ENCODE measurements at regions not wholly inside any gene's neighbourhood (a gene's known extent, or its start where the extent isn't known, plus 50 kb on each side); places are given as distances from the start of the nearest gene placed in this dataset.

DNA sequence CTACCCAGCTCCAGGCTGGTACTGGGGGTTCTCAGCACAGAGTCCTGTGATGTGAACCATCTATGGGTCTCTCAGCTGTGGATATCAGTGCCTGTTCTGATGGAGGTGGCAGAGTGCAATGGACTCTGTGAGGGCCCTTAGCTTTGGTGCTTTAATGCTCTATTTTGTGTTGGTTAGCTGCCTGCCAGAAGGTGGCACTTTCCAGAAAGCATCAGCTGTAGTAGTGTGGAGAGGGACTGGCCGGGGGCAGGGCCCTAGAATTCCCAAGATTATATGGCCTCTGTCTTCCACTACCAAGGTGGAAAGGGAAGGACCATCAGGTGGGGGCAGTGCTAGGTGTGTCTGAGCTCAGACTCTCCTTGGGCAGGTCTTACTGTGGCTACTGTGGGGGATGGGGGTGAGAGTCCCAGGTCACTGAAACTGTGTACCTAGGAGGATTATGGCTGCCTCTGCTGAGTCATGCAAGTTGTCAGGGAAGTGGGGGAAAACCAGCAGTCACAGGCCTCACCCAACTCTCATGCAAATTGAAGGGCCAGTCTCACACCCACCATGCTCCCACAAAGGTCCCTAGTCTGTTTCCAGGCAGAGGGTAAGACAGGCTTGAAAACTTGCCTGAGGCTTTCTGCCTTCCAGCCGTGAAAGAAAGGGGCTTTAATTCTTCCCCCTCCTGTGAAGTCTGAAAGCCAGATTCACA lies 878.1 kb downstream of the C12orf50 start:
- no peak overlapping the region for H3K27ac Mint-ChIP-seq
- no peaks in the 10 kb centered on the region for H3K4me1 Mint-ChIP-seq (ENCODE audit: low read depth in 2 of 2)
- no peak for ATAC-seq
- peaks cover 14% of the 10 kb centered on the region for H3K36me3 Mint-ChIP-seq
- no peak overlapping the region for H3K4me3 Mint-ChIP-seq
- H3K27me3 Mint-ChIP-seq = no peaks in the 10 kb centered on the region
- DNase-seq (ENCODE audit: low spot score) = no peak
- H3K9me3 Mint-ChIP-seq = peaks cover 39% of the 10 kb centered on the region

DNA sequence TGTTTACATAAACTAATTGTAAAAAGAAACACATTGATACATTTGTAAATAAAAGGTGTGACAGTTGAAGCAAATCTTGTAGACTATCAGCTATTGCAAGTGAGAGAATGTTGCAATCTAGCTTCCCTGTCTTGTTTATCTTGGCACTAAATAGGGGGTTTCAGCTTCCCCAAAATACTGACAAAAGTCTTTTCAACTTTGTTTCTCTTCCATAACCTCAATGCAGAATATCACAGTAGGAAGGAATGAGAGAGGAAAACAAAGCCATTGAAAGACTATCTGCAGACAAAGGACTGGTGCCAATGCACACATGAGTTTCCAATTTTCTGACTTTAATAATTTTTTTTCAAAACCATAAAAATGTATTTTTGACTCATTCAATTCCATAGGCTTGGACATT lies 886.2 kb upstream of the MGAT4C start:
- H3K36me3 Mint-ChIP-seq = no peaks in the 10 kb centered on the region

DNA sequence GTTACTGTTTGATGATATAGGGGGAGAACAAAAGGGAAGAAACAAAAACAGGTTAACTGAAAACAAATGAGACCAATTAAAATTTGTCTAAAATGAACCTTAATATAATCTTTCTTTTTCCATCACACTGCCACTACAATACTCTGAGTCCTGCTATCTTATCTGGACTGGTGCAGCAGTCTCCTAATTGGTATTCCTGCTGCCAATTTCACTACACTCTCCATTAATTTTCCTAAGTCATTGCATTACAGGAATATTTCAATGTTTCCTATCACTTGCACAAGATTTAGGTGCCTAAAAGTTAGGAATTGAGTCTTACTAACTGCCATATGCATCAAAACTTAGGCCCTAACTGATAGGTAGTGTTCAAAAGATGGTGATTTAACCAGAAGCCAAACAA lies 884.9 kb upstream of the MGAT4C start:
- ATAC-seq (no peak), DNase-seq (ENCODE audit: low spot score) (no peak)
- Mint-ChIP-seq H3K36me3 (no peaks in the 10 kb centered on the region), H3K9me3 (peaks cover 6% of the 10 kb centered on the region), H3K27ac (no peak overlapping the region), H3K4me1 (ENCODE audit: low read depth in 2 of 2) (no peaks in the 10 kb centered on the region), H3K4me3 (no peak overlapping the region), H3K27me3 (no peaks in the 10 kb centered on the region)

More for the DNA sequence above, 886.2 kb upstream of the MGAT4C start:
- Mint-ChIP-seq H3K4me1 (ENCODE audit: low read depth in 2 of 2) (no peaks in the 10 kb centered on the region), H3K27me3 (no peaks in the 10 kb centered on the region), H3K4me3 (no peak overlapping the region), H3K27ac (no peak overlapping the region), H3K9me3 (peaks cover 16% of the 10 kb centered on the region)
- ATAC-seq = no peak
- DNase-seq (ENCODE audit: low spot score) = no peak

DNA sequence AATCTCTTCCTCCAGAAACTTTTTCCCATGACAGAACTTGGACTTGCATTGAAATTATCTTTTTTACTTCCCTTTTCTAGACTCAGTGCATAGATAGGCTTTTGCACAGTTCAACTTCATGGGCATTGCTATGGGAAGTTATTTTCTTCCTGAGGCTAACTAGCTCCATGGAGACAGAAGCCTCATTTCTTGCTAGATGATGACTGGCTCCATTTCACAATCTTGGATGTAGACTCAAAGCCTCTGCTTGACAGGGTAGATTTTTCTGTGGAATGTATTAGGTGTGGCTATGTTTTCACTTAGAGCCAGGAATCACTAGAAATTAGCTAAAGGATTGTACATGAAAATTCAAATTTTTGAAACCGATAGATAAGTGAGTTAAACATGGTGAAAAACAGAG lies 884.1 kb upstream of the MGAT4C start:
- no peak overlapping the region for H3K27ac Mint-ChIP-seq
- no peaks in the 10 kb centered on the region for H3K36me3 Mint-ChIP-seq
- no peak for ATAC-seq
- no peak for DNase-seq (ENCODE audit: low spot score)
- peaks cover 6% of the 10 kb centered on the region for H3K9me3 Mint-ChIP-seq
- H3K4me3 Mint-ChIP-seq = no peak overlapping the region
- no peaks in the 10 kb centered on the region for H3K4me1 Mint-ChIP-seq (ENCODE audit: low read depth in 2 of 2)
- H3K27me3 Mint-ChIP-seq = no peaks in the 10 kb centered on the region

DNA sequence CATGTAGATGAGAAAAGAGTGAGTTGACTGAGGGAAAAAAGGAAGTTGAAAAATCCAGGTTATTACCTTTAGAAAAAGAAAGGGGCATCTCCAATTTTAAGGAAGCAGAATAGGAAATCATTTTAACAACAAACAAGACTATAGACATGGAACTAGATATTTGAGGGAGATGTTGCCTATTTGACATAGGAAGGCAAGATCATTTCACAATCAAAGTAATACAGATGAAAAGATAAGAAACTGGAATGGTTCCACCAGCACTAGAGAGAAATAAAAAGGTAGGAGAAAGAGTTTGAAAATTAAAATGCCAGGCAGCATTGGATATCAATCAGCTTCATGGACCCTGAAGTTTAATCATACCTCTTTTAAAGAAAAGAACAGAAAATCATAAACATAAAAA lies 881.0 kb upstream of the MGAT4C start:
- no peak overlapping the region for H3K27ac Mint-ChIP-seq
- no peaks in the 10 kb centered on the region for H3K27me3 Mint-ChIP-seq
- ATAC-seq = no peak
- no peaks in the 10 kb centered on the region for H3K4me1 Mint-ChIP-seq (ENCODE audit: low read depth in 2 of 2)
- H3K36me3 Mint-ChIP-seq = no peaks in the 10 kb centered on the region
- DNase-seq (ENCODE audit: low spot score) = no peak
- H3K9me3 Mint-ChIP-seq = peaks cover 10% of the 10 kb centered on the region
- no peak overlapping the region for H3K4me3 Mint-ChIP-seq

DNA sequence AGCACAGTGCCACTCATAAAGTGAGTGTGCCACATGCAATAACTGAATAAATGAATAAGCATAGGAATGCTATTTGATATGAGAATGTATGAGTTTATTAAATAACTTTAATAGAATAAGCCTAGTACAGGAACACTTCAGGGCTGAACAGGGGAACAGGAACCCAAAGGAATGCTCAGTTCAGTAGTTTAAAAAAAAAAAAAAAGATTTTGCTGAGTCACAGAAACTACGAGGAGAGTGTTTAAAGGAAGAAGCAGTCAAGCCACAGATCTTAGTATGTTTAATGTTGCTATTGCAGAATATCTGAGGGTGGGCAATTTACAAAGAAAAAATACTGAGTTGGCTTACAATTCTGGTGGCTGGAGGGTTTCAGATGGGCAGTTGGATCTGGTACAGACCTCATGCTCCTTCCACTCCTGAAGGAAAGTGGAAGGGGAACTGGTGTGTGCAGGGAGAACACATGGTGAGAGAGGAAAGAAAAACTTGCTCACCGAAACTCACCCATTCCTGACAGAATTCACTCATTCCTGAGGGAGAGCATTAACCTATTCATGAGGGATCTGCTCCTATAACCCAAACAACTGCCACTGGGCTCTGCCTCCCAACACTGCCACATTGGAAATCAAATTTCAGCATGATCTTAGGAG lies 880.3 kb upstream of the MGAT4C start:
- no peak overlapping the region for H3K4me3 Mint-ChIP-seq
- no peak for DNase-seq (ENCODE audit: low spot score)
- ATAC-seq = no peak
- peaks cover 10% of the 10 kb centered on the region for H3K9me3 Mint-ChIP-seq
- no peaks in the 10 kb centered on the region for H3K36me3 Mint-ChIP-seq
- no peak overlapping the region for H3K27ac Mint-ChIP-seq
- H3K27me3 Mint-ChIP-seq = no peaks in the 10 kb centered on the region
- no peaks in the 10 kb centered on the region for H3K4me1 Mint-ChIP-seq (ENCODE audit: low read depth in 2 of 2)

DNA sequence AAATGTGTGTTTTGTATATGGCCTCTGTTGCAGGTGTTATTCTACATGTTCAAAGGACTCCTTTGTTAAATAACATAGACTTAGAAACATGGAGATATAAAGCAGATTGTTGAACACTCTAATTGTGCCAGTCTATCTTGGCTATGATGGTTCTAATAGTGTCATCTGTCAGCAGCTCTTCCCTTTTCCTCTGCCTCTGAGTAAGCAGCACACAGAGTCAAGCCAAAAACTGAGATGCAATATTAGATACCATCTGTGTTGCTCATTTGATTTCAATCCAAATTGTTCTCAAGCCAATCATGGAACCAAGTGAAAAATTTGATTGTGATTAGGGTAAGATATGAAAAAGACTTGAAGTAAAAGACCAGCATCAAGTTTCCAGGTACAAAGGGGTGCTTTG lies 871.1 kb upstream of the MGAT4C start:
- no peaks in the 10 kb centered on the region for H3K4me1 Mint-ChIP-seq (ENCODE audit: low read depth in 2 of 2)
- H3K4me3 Mint-ChIP-seq = no peak overlapping the region
- H3K36me3 Mint-ChIP-seq = no peaks in the 10 kb centered on the region
- H3K9me3 Mint-ChIP-seq = peaks cover 17% of the 10 kb centered on the region
- H3K27ac Mint-ChIP-seq = no peak overlapping the region
- H3K27me3 Mint-ChIP-seq = no peaks in the 10 kb centered on the region
- ATAC-seq (no peak), DNase-seq (ENCODE audit: low spot score) (no peak)

DNA sequence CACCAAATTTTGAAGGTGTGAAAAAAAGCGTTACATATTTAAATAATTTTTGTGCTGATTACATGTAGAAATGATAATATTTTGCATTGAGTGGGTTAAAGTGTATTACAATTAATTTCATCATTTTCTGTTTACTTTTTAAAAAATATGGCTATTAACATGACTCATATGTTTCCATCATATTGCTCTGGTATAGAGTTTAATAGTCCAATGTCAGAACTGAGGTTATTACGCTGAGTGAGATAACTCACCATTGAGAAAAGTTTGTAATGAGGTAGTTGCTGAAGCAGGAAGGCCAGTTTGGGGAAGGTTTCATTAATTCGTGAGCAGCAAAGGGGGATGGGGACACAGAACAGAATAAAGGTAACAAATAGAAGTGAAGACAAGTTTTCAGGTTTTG lies 865.7 kb upstream of the MGAT4C start:
- Mint-ChIP-seq H3K27me3 (no peaks in the 10 kb centered on the region), H3K9me3 (peaks cover 29% of the 10 kb centered on the region), H3K27ac (no peak overlapping the region), H3K36me3 (no peaks in the 10 kb centered on the region), H3K4me1 (ENCODE audit: low read depth in 2 of 2) (no peaks in the 10 kb centered on the region), H3K4me3 (no peak overlapping the region)
- ATAC-seq (no peak), DNase-seq (ENCODE audit: low spot score) (no peak)

DNA sequence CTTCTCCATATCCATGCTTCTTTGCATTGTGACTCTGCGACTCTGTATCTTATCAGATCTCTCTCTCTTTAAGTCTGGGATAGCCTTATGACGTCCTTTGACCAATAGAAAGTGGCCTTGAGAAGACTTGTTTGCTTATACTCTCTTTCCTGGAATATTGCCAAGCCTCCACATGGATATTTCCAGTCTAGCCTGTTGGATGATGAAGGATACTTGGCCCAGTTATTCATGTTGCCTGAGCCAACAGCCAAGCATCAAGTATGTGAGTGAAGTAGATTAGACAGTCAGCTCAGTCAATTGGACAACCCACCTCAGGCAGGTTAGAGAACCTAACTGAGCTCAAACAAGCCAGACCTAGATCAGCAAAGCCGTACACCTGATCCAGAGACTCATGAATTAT lies 864.2 kb upstream of the MGAT4C start:
- Mint-ChIP-seq H3K27me3 (no peaks in the 10 kb centered on the region), H3K4me3 (no peak overlapping the region), H3K36me3 (no peaks in the 10 kb centered on the region), H3K27ac (no peak overlapping the region), H3K4me1 (ENCODE audit: low read depth in 2 of 2) (no peaks in the 10 kb centered on the region), H3K9me3 (peaks cover 28% of the 10 kb centered on the region)
- no peak for ATAC-seq
- DNase-seq (ENCODE audit: low spot score) = no peak

DNA sequence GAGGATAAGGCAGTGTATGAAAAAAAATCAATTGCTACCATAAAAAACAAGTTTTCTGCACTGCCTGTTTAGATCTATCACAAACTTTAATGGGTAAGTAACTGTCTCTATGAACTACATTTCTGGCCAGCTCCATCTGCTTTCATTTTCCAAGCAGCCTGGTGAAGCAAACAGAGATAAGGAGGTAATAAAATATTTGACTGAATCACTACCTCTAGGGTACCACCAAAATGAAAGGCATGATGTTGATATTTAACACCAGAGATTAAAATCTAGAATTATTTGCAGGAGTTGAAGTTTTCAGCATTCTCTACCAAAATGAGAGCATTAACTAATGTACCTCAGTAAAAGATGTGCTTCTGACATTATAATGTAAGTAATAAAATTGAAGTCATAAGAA lies 863.5 kb upstream of the MGAT4C start:
- Mint-ChIP-seq H3K4me3 (no peak overlapping the region), H3K4me1 (ENCODE audit: low read depth in 2 of 2) (no peaks in the 10 kb centered on the region), H3K27me3 (no peaks in the 10 kb centered on the region), H3K27ac (no peak overlapping the region), H3K36me3 (no peaks in the 10 kb centered on the region), H3K9me3 (peaks cover 23% of the 10 kb centered on the region)
- DNase-seq (ENCODE audit: low spot score) = no peak
- no peak for ATAC-seq

DNA sequence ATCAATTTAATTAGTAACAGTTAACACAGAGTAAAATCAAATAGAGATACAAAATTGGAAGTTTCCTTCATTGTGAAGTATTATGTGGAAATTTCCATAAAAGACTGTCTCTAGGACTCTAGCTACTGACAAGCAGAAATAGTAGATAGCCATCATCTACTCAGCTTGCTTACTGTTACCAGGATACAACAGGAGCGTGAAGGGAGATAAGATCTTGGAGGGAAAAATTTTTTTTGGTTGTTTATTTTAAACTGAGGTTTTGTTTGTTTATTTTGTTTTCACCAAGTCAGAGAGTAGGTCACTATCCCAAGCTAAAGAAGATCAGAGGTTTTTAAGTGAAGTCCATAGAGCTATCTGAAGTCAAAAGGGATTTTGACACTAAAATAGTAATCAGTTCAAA lies 861.3 kb upstream of the MGAT4C start:
- Mint-ChIP-seq H3K4me3 (no peak overlapping the region), H3K36me3 (no peaks in the 10 kb centered on the region), H3K9me3 (peaks cover 19% of the 10 kb centered on the region), H3K27ac (no peak overlapping the region), H3K27me3 (no peaks in the 10 kb centered on the region), H3K4me1 (ENCODE audit: low read depth in 2 of 2) (no peaks in the 10 kb centered on the region)
- ATAC-seq (no peak), DNase-seq (ENCODE audit: low spot score) (no peak)

DNA sequence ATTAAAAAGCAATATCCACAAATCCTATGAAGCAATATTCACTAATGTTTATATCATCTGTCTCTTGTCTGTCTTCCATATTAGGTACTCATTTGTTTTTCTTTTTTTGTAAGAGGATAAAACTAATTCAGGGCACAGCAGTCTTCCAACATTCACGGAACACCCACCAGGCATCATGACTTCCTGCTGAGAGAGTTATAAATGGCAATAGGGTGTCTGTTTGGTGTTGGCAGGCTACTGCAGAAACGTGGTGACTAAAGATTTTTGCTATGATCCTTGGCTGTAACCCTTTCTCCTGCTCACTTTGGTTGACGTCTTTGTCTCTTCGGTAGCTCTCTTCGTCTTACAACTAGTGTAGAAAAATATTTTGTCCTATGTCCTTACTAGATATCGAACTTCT lies 860.6 kb upstream of the MGAT4C start:
- Mint-ChIP-seq H3K4me1 (ENCODE audit: low read depth in 2 of 2) (no peaks in the 10 kb centered on the region), H3K9me3 (peaks cover 12% of the 10 kb centered on the region), H3K4me3 (no peak overlapping the region), H3K36me3 (no peaks in the 10 kb centered on the region), H3K27me3 (no peaks in the 10 kb centered on the region), H3K27ac (no peak overlapping the region)
- DNase-seq (ENCODE audit: low spot score) (no peak), ATAC-seq (no peak)

DNA sequence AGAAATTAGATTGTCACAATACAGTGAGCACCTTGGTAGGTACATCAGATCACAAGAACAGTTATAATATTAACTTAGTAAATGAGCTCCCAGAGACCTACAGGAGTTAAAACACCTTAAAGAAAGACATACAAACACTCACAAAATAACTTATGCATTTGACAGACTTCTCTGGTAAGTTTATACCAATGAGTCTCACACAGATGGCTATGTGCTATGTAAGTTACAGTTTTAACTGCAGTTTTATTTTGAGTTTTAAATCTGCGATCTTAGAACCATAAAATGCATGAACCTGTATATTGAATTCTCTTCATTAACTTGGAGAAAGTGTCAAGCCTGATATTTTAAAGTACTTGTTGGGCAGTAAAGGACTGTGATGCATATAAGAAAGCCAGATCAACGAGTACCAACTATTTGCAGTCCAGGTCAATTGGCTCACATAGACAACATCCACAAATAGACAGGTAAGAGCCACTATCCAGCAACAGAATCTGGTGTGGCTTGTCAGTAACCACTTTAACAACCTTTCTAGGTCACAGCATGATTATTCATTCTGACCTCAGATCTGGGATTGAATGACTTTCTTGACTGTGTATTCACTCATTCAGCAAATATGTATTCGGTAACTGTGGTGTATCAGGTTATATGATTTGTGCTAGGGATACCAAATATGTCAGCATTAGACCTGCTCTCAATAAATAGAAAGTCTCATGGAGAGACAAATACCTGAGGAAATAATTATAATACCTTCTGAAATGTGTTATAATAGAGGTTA lies 856.6 kb upstream of the MGAT4C start:
- H3K27ac Mint-ChIP-seq = no peak overlapping the region
- no peak overlapping the region for H3K4me3 Mint-ChIP-seq
- no peaks in the 10 kb centered on the region for H3K27me3 Mint-ChIP-seq
- H3K9me3 Mint-ChIP-seq = peaks cover 15% of the 10 kb centered on the region
- no peaks in the 10 kb centered on the region for H3K4me1 Mint-ChIP-seq (ENCODE audit: low read depth in 2 of 2)
- no peak for DNase-seq (ENCODE audit: low spot score)
- ATAC-seq = no peak
- H3K36me3 Mint-ChIP-seq = no peaks in the 10 kb centered on the region

DNA sequence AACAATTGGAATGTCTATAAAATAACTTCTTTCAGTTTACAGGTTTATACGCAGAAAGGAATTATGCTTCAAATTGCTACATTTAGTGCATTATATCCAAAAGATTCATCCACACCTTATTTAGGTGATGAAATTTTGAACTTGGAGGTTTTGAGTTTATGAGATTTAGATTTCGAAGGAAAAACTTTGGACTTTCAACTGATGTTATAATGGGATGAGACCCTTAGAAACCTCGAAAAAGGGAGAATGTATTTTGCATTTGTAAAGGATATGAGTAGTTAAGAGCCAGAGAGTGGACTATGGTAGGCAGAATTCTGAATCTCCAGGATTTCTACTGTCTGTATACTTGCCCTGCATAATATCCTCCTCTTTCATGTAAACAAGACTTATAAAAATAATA lies 851.6 kb upstream of the MGAT4C start:
- Mint-ChIP-seq H3K9me3 (peaks cover 7% of the 10 kb centered on the region), H3K4me3 (no peak overlapping the region), H3K36me3 (no peaks in the 10 kb centered on the region), H3K27ac (no peak overlapping the region), H3K4me1 (ENCODE audit: low read depth in 2 of 2) (no peaks in the 10 kb centered on the region), H3K27me3 (no peaks in the 10 kb centered on the region)
- DNase-seq (ENCODE audit: low spot score) (no peak), ATAC-seq (no peak)
